SU-DHL-6 (cell line): ENCODE measurements at regions not wholly inside any gene's neighbourhood (a gene's known extent, or its start where the extent isn't known, plus 50 kb on each side); places are given as distances from the start of the nearest gene placed in this dataset.

Experiments used
- H2AFZ ChIP-seq: fragments of 200-600 bp; sonication (generic); 2 replicates; pipeline ENCODE4 v1.6.1; 2014; ENCODE audit warnings: low read depth, mild to moderate bottlenecking, moderate library complexity, mixed read lengths, antibody characterized with exemption, low read length; ENCODE audit not compliant: severe bottlenecking
- H3F3A ChIP-seq: fragments of 200-600 bp; shearing (Covaris generic); 2 replicates; pipeline ENCODE4 v1.6.0; 2016; ENCODE audit warnings: antibody characterized with exemption, mild to moderate bottlenecking; ENCODE audit not compliant: insufficient read depth
- H3K27ac ChIP-seq: fragments of 200-600 bp; sonication (generic); 2 replicates; pipeline ENCODE4 v1.5.1; 2016; ENCODE audit warnings: low read depth, mild to moderate bottlenecking, low read length, moderate library complexity, mixed read lengths
- H3K27me3 ChIP-seq: fragments of 200-600 bp; sonication (generic), shearing (Covaris generic); 2 replicates; pipeline ENCODE4 v1.6.0; 2014; ENCODE audit warnings: mild to moderate bottlenecking, low read length
- H3K36me3 ChIP-seq: fragments of 200-600 bp; sonication (generic); 2 replicates; pipeline ENCODE4 v1.6.1; 2014; ENCODE audit warnings: mild to moderate bottlenecking, low read length, mixed read lengths
- H3K4me2 ChIP-seq: fragments of 300-600, 200-600 bp; shearing (Covaris generic), sonication (generic); 2 replicates; pipeline ENCODE4 v1.6.0; 2014; ENCODE audit warnings: low read length, low read depth, mild to moderate bottlenecking; ENCODE audit not compliant: poor library complexity, severe bottlenecking
- H3K4me3 ChIP-seq: fragments of 200-600 bp; sonication (generic); 2 replicates; pipeline ENCODE4 v1.5.1; 2014; ENCODE audit warnings: antibody characterized with exemption, low read length, mild to moderate bottlenecking, mixed read lengths; ENCODE audit not compliant: insufficient read depth, poor library complexity, severe bottlenecking
- H3K79me2 ChIP-seq: fragments of 200-600 bp; sonication (generic); 2 replicates; pipeline ENCODE4 v1.6.1; 2014; ENCODE audit warnings: mild to moderate bottlenecking, low read length, moderate library complexity; ENCODE audit not compliant: insufficient read depth
- H3K9ac ChIP-seq: fragments of 200-600 bp; sonication (generic); 2 replicates; pipeline ENCODE4 v1.7.0; 2014; ENCODE audit warnings: mild to moderate bottlenecking, low read length
- H3K9me2 ChIP-seq: fragments of 200-600 bp; sonication (generic); replicated peaks from 2 replicates; pipeline ENCODE4 v1.6.1; 2014; ENCODE audit warnings: low read length; ENCODE audit not compliant: insufficient read depth
- H3K9me3 ChIP-seq: fragments of 200-600 bp; sonication (generic); 2 replicates; pipeline ENCODE4 v1.6.1; 2014; ENCODE audit warnings: low read length, mixed read lengths; ENCODE audit not compliant: insufficient read depth
- H4K20me1 ChIP-seq: fragments of 200-600 bp; sonication (generic); 2 replicates; pipeline ENCODE4 v1.6.1; 2014; ENCODE audit warnings: low read depth, mild to moderate bottlenecking, antibody characterized with exemption, low read length, moderate library complexity, mixed read lengths
- CTCF ChIP-seq: fragments of 200-600 bp; sonication (generic); IDR thresholded peaks from one replicate; pipeline ENCODE4 v1.5.1; 2017; ENCODE audit warnings: antibody characterized with exemption, mild to moderate bottlenecking, low read length, moderate library complexity; ENCODE audit not compliant: insufficient read depth, poor library complexity, severe bottlenecking
- EZH2phosphoT487 ChIP-seq: fragments of 200-600 bp; sonication (generic), shearing (Covaris generic); conservative IDR thresholded peaks from 2 replicates; pipeline ENCODE4 v1.6.1; 2018; ENCODE audit warnings: mild to moderate bottlenecking, antibody characterized with exemption, low read length, moderate library complexity, mixed read lengths

DNA sequence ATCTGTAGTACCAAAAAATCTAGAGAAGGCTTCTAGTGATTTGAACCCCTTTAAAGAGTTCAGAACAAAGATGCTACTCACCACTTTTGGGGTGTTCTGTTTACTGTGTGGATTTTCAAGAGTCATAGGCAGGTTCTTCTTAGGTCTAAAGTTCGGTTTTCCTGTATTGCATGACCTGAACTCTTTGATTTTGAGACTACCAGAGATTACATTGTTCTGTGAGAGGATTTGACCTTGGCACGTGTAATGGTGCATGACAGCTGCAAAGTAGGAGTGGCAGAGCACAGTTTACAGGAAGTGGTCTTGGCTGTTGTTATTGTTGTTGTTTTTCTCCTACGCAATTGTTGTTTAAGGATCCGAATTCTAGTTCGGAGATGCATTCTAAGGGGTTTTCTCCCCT is 592.7 kb downstream of the EPHA7 start:
- no peak overlapping the region for H3K9ac ChIP-seq
- H3K9me3 ChIP-seq, result no peaks in the 10 kb centered on the region
- no peak overlapping the region for H3K4me2 ChIP-seq
- no peaks in the 10 kb centered on the region for H4K20me1 ChIP-seq
- no peak overlapping the region for H3K4me3 ChIP-seq
- H3K79me2 ChIP-seq, result no peaks in the 10 kb centered on the region
- no peaks in the 10 kb centered on the region for H3K9me2 ChIP-seq
- TF ChIP-seq EZH2phosphoT487, result no peak
- no peak for TF ChIP-seq CTCF
- H3K27ac ChIP-seq, result no peak overlapping the region
- no peak overlapping the region for H2AFZ ChIP-seq
- H3K36me3 ChIP-seq, result no peaks in the 10 kb centered on the region
- H3K27me3 ChIP-seq, result no peaks in the 10 kb centered on the region
- H3F3A ChIP-seq, result no peaks in the 10 kb centered on the region

- no peak overlapping the region for H3K9ac ChIP-seq
- TF ChIP-seq EZH2phosphoT487 (no peak), CTCF (no peak)
Observed at GRCh38 chr6:92822222-92822621, 597.1 kb downstream of the EPHA7 start.

GRCh38 chr6:92820601-92821000 is 598.8 kb downstream of the EPHA7 start:
- Histone ChIP-seq H3K9ac (no peak overlapping the region), H3K27me3 (no peaks in the 10 kb centered on the region), H3K4me2 (no peak overlapping the region), H3F3A (no peaks in the 10 kb centered on the region), H3K4me3 (no peak overlapping the region), H3K9me2 (no peaks in the 10 kb centered on the region), H4K20me1 (no peaks in the 10 kb centered on the region), H3K9me3 (no peaks in the 10 kb centered on the region), H3K36me3 (no peaks in the 10 kb centered on the region), H3K79me2 (no peaks in the 10 kb centered on the region), H2AFZ (no peak overlapping the region), H3K27ac (no peak overlapping the region)
- TF ChIP-seq CTCF (no peak), EZH2phosphoT487 (no peak)

More at GRCh38 chr6:92822222-92822621, 597.1 kb downstream of the EPHA7 start:
- no peaks in the 10 kb centered on the region for H4K20me1 ChIP-seq
- no peaks in the 10 kb centered on the region for H3K36me3 ChIP-seq
- no peaks in the 10 kb centered on the region for H3K27me3 ChIP-seq
- no peaks in the 10 kb centered on the region for H3K9me2 ChIP-seq
- H3K27ac ChIP-seq, result no peak overlapping the region
- no peaks in the 10 kb centered on the region for H3F3A ChIP-seq
- H3K79me2 ChIP-seq, result no peaks in the 10 kb centered on the region
- H3K4me2 ChIP-seq, result no peak overlapping the region
- H2AFZ ChIP-seq, result no peak overlapping the region
- H3K4me3 ChIP-seq, result no peak overlapping the region
- no peaks in the 10 kb centered on the region for H3K9me3 ChIP-seq
